ENCODE measurements at regions not wholly inside any gene's neighbourhood (a gene's known extent, or its start where the extent isn't known, plus 50 kb on each side); places are given as distances from the start of the nearest gene placed in this dataset.

DNA sequence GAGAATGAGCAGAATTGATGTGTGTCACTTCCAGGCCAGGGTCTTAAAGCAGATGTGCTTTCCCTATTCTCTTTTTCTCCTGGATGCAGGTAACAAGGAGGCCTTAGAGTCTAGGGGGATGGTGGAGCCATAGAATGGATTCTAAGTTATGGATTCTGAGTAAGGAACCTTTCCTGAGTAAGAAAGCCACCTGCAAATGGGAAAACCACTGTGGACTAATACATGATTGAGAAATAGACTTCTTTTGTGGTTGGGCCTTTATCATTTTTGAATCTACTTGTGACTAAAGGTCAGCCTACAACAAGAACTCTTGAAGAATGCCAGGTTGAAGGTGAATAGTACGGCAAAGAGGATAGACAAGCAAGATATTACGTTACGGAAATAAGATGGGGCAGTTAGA lies 116.1 kb downstream of the CDC7 start:
- H3K27ac ChIP-seq = no peak overlapping the region
- TF ChIP-seq, protein P1, sequence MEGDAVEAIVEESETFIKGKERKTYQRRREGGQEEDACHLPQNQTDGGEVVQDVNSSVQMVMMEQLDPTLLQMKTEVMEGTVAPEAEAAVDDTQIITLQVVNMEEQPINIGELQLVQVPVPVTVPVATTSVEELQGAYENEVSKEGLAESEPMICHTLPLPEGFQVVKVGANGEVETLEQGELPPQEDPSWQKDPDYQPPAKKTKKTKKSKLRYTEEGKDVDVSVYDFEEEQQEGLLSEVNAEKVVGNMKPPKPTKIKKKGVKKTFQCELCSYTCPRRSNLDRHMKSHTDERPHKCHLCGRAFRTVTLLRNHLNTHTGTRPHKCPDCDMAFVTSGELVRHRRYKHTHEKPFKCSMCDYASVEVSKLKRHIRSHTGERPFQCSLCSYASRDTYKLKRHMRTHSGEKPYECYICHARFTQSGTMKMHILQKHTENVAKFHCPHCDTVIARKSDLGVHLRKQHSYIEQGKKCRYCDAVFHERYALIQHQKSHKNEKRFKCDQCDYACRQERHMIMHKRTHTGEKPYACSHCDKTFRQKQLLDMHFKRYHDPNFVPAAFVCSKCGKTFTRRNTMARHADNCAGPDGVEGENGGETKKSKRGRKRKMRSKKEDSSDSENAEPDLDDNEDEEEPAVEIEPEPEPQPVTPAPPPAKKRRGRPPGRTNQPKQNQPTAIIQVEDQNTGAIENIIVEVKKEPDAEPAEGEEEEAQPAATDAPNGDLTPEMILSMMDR (IDR thresholded peaks at IDR 0.05) = no peak
- TF ChIP-seq ZFX (IDR thresholded peaks at IDR 0.05; ENCODE audit: borderline replicate concordance) = no peak

GRCh38 chr1:91617285-91617765 lies 116.7 kb downstream of the CDC7 start:
- no peak for TF ChIP-seq ZFX (IDR thresholded peaks at IDR 0.05; ENCODE audit: borderline replicate concordance)
- TF ChIP-seq, protein P1 (IDR thresholded peaks at IDR 0.05) = peak; percentile 10; the same call in 1 of the 2 replicates
- no peak overlapping the region for H3K27ac ChIP-seq

DNA sequence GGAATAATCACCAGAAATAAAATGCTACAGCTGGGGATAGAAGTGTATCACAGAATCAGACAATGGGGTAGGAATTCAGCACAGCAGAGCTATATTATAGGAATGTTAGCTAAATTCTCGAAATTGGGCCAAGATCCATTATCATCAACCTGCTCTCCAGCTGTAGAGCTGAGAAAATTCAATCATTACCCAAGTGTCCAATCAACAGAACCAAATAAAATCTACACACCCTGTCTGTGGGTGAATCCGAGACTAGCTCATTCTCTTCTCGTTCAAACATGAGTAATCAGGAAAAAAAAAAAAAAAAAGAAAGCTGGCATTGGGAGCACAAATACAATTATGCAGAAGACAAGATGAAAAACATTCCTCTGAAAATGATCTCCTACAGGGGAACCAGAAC lies 119.2 kb downstream of the CDC7 start:
- H3K27ac ChIP-seq = no peak overlapping the region
- TF ChIP-seq, protein P1 (IDR thresholded peaks at IDR 0.05) = no peak
- TF ChIP-seq ZFX (IDR thresholded peaks at IDR 0.05; ENCODE audit: borderline replicate concordance) = no peak

DNA sequence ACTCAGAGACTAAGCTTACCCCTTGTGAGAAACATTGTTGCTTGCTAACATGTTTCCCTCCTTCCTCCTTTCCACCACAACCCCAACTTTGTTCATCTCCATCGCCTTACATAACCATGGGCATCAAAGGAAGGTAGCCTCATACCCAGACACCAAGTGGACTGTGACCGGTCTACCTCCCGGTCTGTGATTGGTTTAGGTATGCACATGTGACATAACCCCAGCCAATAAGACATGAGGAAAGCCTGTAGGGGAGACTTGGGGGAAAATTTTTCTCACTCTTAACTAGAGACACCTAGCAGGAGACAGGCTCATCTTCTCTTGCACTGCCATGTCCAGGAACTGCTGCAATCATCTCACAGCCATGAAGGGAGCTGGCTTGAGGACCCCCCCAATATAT lies 120.7 kb downstream of the CDC7 start:
- TF ChIP-seq, protein P1 (IDR thresholded peaks at IDR 0.05) = no peak
- no peak for TF ChIP-seq ZFX (IDR thresholded peaks at IDR 0.05; ENCODE audit: borderline replicate concordance)
- no peak overlapping the region for H3K27ac ChIP-seq

DNA sequence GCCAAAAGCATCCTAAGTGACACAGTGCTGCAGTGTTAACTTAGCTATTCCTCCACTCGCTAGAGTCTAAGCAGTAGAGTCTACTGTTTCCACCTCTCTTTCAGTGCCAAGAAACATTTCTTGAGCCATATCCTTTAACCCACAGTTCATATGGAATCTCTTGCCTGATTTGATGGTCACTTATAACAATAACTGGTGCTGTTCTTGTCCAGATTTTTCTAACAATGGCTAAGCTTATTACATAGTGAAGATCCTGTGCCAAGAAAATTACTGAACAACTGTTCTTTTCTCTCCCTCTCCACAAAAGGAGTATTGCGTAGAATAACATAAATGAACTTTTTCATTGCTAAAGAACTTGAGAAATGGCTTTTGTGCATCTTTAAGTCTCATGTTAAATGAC lies 121.3 kb downstream of the CDC7 start:
- H3K27ac ChIP-seq = no peak overlapping the region
- TF ChIP-seq ZFX (IDR thresholded peaks at IDR 0.05; ENCODE audit: borderline replicate concordance) = no peak
- TF ChIP-seq, protein P1 (IDR thresholded peaks at IDR 0.05) = no peak

GRCh38 chr1:91622616-91623015 lies 122.0 kb downstream of the CDC7 start:
- H3K27ac ChIP-seq = no peak overlapping the region
- TF ChIP-seq, protein P1 (IDR thresholded peaks at IDR 0.05) = no peak
- TF ChIP-seq ZFX (IDR thresholded peaks at IDR 0.05; ENCODE audit: borderline replicate concordance) = no peak

- TF ChIP-seq ZFX (IDR thresholded peaks at IDR 0.05; ENCODE audit: borderline replicate concordance) = no peak
- TF ChIP-seq, protein P1 (IDR thresholded peaks at IDR 0.05) = no peak
- H3K27ac ChIP-seq = no peak overlapping the region
Measured at GRCh38 chr1:91623020-91623419, 122.4 kb downstream of the CDC7 start.

Measured in 22Rv1 (cell line).